Spleen (tissue), 11 donors: ENCODE measurements at regions not wholly inside any gene's neighbourhood (a gene's known extent, or its start where the extent isn't known, plus 50 kb on each side); places are given as distances from the start of the nearest gene placed in this dataset.

ENCODE experiments used
- DNase-seq: peaks from one replicate; pipeline ENCODE4 v3.0.0-alpha.2; 2020
- H3K27ac ChIP-seq, 8 donors: fragments of 200-600 bp; sonication (generic) in 7 of 8; 1 replicate in 4 of 8; 2 replicates in 4 of 8; pipeline versions ENCODE4 v1.5.0 to v1.8.0; 2016 to 2021; ENCODE audit warnings: inconsistent platforms in 4 of 8, mild to moderate bottlenecking in 4 of 8, moderate library complexity in 1 of 8
- H3K27me3 ChIP-seq, 7 donors: fragments of 200-600 bp; sonication (generic) in 6 of 7; replicated peaks in 1 of 7; 1 replicate in 4 of 7; 2 replicates in 3 of 7; pipeline versions ENCODE4 v1.5.0 to v1.8.0; 2016 to 2021; ENCODE audit warnings: inconsistent platforms in 3 of 7, mild to moderate bottlenecking in 1 of 7
- H3K36me3 ChIP-seq, 6 donors: fragments of 200-600 bp; sonication (generic) in 5 of 6; 1 replicate in 4 of 6; 2 replicates in 2 of 6; pipeline versions ENCODE4 v1.5.0 to v1.8.0; 2016 to 2021; ENCODE audit warnings: inconsistent platforms in 2 of 6
- H3K4me1 ChIP-seq, 6 donors: fragments of 200-600 bp; sonication (generic) in 5 of 6; 1 replicate in 3 of 6; 2 replicates in 3 of 6; pipeline versions ENCODE4 v1.5.0 to v1.8.0; 2016 to 2021; ENCODE audit warnings: inconsistent platforms in 3 of 6
- H3K4me3 ChIP-seq, 8 donors: fragments of 200-600 bp; sonication (generic) in 7 of 8; 1 replicate in 4 of 8; 2 replicates in 4 of 8; pipeline versions ENCODE4 v1.5.0 to v1.8.0; 2016 to 2021; ENCODE audit warnings: inconsistent platforms in 4 of 8, mild to moderate bottlenecking in 4 of 8, moderate library complexity in 2 of 8
- H3K9me3 ChIP-seq, 8 donors: fragments of 200-600 bp; sonication (generic) in 7 of 8; 1 replicate in 4 of 8; 2 replicates in 4 of 8; pipeline versions ENCODE4 v1.5.0 to v1.8.0; 2016 to 2021; ENCODE audit warnings: inconsistent platforms in 4 of 8
- CTCF ChIP-seq, 11 experiments: fragments of 200-600 bp in 7 of 11; fragments of 450-650 bp in 4 of 11; sonication (generic) in 4 of 11; IDR thresholded peaks in 8 of 11; conservative IDR thresholded peaks in 3 of 11; 1 replicate in 7 of 11; 2 replicates in 4 of 11; pipeline versions ENCODE4 v1.4.0 to v1.8.0; 2016 to 2021; ENCODE audit warnings: antibody characterized with exemption in 11 of 11, inconsistent platforms in 4 of 11, mild to moderate bottlenecking in 1 of 11
- POLR2A ChIP-seq, 3 donors: fragments of 450-650 bp; IDR thresholded peaks; one replicate each; pipeline ENCODE4 v1.5.1; 2017; ENCODE audit warnings: antibody characterized with exemption in 3 of 3, mild to moderate bottlenecking in 1 of 3
- POLR2AphosphoS5 ChIP-seq, 3 donors: sonication (generic); formaldehyde crosslinking; IDR thresholded peaks; one replicate each; pipeline ENCODE4 v1.5.1; 2017; ENCODE audit warnings: antibody characterized with exemption in 3 of 3
- WGBS, 5 donors: extraction: QIAGEN DNeasy Blood & Tissue Kit in 3 of 5; methylation state at CpG; one replicate each; pipeline versions ENCODE4 v1.1.5 to v1.1.7; 2013 to 2018; 5-methylcytosine and 5-hydroxymethylcytosine counted together
- intact Hi-C: fragments of 100-400 bp; cut with DNase I; formaldehyde crosslinking; loops from one replicate; pipeline ENCODE4 v1.15.0; 2023; ENCODE audit warnings: low total_unique reads
- small RNA-seq, 4 donors: library from RNA; depleted of rRNA; stranded (forward); fragments of <200 nt; gene quantifications; one replicate each; pipeline ENCODE3, GENCODE V24; 2016
- donor health status: healthy with polysubstance abuse.
- donor health status: DM: no; HTN: no; CAD: no; lungs with moderate emphysema.
- donor health status: DM: no; HTN: no; CAD: no.
- donor health status: Bipolar disorder and iron deficiency.
- donor health status: healthy.
- donor health status: DM: no; HTN: no; CAD: no.
- donor health status: DM: yes; HTN: yes; CAD: no.

- H3K27me3 ChIP-seq: peaks cover 0 to 17% (median 0%) of the 10 kb centered on the region in 7 donors
- no peaks in the 10 kb centered on the region for H3K36me3 ChIP-seq
- TF ChIP-seq POLR2A (IDR thresholded peaks at IDR 0.05) (no peak), POLR2AphosphoS5 (IDR thresholded peaks at IDR 0.05) (no peak), CTCF (IDR thresholded peaks at IDR 0.05 in 8 of 11, conservative IDR thresholded peaks at IDR 0.05 in 3 of 11) (no peak)
- DNase-seq: no peak
- no peaks in the 10 kb centered on the region for H3K9me3 ChIP-seq
- no peak overlapping the region for H3K4me3 ChIP-seq
- H3K27ac ChIP-seq: no peak overlapping the region
- WGBS, 5 donors: 88 to 95% (median 90%) methylated on average over 4 of the region's 4 CpGs
- intact Hi-C loops: no loop called here
- no peaks in the 10 kb centered on the region for H3K4me1 ChIP-seq
Measured at GRCh38 chr4:55296096-55296495, 49.9 kb upstream of the SRD5A3 start.

Small RNA genes in the stretch of these regions (small RNA-seq; reads per million reads assigned to genes)
- gene RN7SL822P: 0 reads per million in 4 donors
- 0 reads per million in 4 donors for gene RNU6-746P
